Left lung (tissue), 4 donors: ENCODE measurements at regions not wholly inside any gene's neighbourhood (a gene's known extent, or its start where the extent isn't known, plus 50 kb on each side); places are given as distances from the start of the nearest gene placed in this dataset.

Experiments used
- ATAC-seq: fragments of 200-7000 bp; cut with Tn5 transposase; one replicate; pipeline ENCODE4 v1.9.1; 2020; ENCODE audit warnings: moderate library complexity
- DNase-seq, 4 donors: peaks; one replicate each; pipeline ENCODE4 v3.0.0-alpha.2; 2013 to 2020
- H3K27ac ChIP-seq, 2 donors: fragments of 200-600 bp; sonication (generic) in 1 of 2; one replicate each; pipeline versions ENCODE4 v1.5.0 to v1.8.0; 2020 to 2021
- H3K27me3 ChIP-seq, 2 donors: fragments of 200-600 bp; sonication (generic) in 1 of 2; one replicate each; pipeline versions ENCODE4 v1.5.0 to v1.8.0; 2020 to 2021
- H3K36me3 ChIP-seq, 2 donors: fragments of 200-600 bp; sonication (generic) in 1 of 2; one replicate each; pipeline versions ENCODE4 v1.5.0 to v1.8.0; 2020 to 2021
- H3K4me1 ChIP-seq, 2 donors: fragments of 200-600 bp; one replicate each; pipeline ENCODE4 v1.8.0; 2021
- H3K4me3 ChIP-seq, 2 donors: fragments of 200-600 bp; sonication (generic) in 1 of 2; one replicate each; pipeline versions ENCODE4 v1.5.0 to v1.8.0; 2020 to 2021; ENCODE audit warnings: mild to moderate bottlenecking in 1 of 2
- H3K9me3 ChIP-seq, 2 donors: fragments of 200-600 bp; sonication (generic) in 1 of 2; one replicate each; pipeline versions ENCODE4 v1.5.0 to v1.8.0; 2020 to 2021
- intact Hi-C, 2 donors: fragments of 100-400 bp; cut with DNase I; formaldehyde crosslinking; loops; one replicate each; pipeline versions ENCODE4 v1.11.2 to v1.14.2; 2022
- TF ChIP-seq, protein P1 (sequence below), 2 donors: fragments of 200-600 bp; sonication (generic) in 1 of 2; IDR thresholded peaks; one replicate each; pipeline versions ENCODE4 v1.5.0 to v1.8.0; 2021; ENCODE audit warnings: antibody characterized with exemption in 2 of 2
- donor health status: DM: no; HTN: yes; CAD: no.
- donor health status: DM: no; HTN: no; CAD: no.

DNA sequence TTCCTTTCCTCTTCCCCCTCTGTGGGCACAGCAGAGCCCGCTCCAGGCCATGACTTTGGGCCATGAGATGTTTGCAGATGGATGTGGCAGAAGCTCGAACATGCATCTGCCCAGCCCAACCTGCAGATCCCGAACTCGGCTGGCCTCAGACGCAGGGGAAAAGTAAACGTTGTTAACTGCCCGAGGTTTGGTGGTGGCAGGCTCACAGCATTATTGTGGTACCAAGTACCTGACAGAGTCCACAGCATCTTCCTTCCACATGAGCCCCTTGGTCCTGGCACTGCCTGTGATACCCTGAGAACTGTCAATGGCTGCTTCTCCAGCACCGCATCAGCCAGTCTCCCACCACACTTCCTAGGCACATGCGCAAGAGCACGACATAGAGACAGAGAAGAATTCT, 424.3 kb downstream of the OCA2 start:
- no peaks in the 10 kb centered on the region for H3K36me3 ChIP-seq
- no peaks in the 10 kb centered on the region for H3K27me3 ChIP-seq
- TF ChIP-seq, protein P1, sequence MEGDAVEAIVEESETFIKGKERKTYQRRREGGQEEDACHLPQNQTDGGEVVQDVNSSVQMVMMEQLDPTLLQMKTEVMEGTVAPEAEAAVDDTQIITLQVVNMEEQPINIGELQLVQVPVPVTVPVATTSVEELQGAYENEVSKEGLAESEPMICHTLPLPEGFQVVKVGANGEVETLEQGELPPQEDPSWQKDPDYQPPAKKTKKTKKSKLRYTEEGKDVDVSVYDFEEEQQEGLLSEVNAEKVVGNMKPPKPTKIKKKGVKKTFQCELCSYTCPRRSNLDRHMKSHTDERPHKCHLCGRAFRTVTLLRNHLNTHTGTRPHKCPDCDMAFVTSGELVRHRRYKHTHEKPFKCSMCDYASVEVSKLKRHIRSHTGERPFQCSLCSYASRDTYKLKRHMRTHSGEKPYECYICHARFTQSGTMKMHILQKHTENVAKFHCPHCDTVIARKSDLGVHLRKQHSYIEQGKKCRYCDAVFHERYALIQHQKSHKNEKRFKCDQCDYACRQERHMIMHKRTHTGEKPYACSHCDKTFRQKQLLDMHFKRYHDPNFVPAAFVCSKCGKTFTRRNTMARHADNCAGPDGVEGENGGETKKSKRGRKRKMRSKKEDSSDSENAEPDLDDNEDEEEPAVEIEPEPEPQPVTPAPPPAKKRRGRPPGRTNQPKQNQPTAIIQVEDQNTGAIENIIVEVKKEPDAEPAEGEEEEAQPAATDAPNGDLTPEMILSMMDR (IDR thresholded peaks at IDR 0.05) = no peak
- H3K4me3 ChIP-seq = no peak overlapping the region
- ATAC-seq (no peak), DNase-seq (no peak)
- no peaks in the 10 kb centered on the region for H3K4me1 ChIP-seq
- no peak overlapping the region for H3K27ac ChIP-seq
- peaks cover 0 to 3% of the 10 kb centered on the region in 2 donors for H3K9me3 ChIP-seq
- intact Hi-C loops = no loop called here

DNA sequence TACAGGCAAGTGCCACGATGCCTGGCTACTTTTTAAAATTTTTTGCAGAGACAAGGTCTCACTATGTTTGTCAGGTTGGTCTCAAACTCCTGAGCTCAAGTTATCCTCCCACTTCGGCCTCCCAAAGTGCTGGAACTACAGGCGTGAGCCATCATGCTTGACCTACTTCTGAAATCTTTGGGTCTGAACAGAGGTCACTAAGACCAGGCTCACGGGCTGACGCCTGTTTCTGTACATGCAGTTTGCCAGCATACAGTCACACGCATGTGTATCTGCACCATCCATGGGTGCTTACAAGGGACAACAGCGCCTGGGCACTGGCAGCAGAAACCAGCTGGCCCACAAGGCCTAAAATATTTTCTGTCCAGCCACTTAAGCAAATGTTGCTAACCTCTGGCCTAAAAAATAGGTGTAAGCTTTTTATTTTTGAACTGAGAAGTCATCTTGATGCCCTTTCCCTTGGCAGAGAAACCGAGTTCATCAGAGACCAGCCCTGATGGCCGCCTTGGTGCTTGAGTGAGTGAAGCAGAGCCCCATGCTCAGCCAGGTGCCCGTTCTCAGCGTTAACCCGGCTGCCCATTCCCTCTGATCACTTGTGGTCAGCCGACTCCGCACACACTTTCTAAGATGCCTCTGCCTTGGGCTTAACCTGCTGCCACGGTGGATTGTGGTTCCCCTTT, 425.2 kb downstream of the OCA2 start:
- TF ChIP-seq, protein P1 (IDR thresholded peaks at IDR 0.05) = no peak
- H3K27me3 ChIP-seq = no peaks in the 10 kb centered on the region

DNA sequence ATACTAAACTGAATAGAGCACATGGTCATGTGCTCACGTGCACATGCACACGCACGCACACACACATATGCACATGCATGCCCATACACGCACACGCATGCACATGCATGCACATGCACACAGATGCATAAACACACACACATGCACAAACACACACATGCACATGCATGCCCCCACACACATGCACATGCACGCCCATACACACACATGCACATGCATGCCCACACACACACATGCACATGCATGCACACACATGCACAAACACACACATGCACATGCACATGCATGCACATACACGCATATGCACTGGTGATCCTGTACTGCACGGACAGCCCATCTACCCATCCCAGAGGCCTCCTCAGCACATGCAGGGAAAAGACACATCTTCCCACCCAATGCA, 426.6 kb downstream of the OCA2 start:
- TF ChIP-seq, protein P1 (IDR thresholded peaks at IDR 0.05) = no peak
- H3K4me1 ChIP-seq = no peaks in the 10 kb centered on the region
- DNase-seq (no peak), ATAC-seq (no peak)
- intact Hi-C loops = no loop called here
- no peak overlapping the region for H3K27ac ChIP-seq
- H3K27me3 ChIP-seq = no peaks in the 10 kb centered on the region
- H3K4me3 ChIP-seq = no peak overlapping the region
- no peaks in the 10 kb centered on the region for H3K36me3 ChIP-seq
- H3K9me3 ChIP-seq = peaks cover 0 to 3% of the 10 kb centered on the region in 2 donors

More for the DNA sequence above, 425.2 kb downstream of the OCA2 start:
- Histone ChIP-seq H3K4me1 (no peaks in the 10 kb centered on the region), H3K9me3 (peaks cover 0 to 3% of the 10 kb centered on the region in 2 donors), H3K27ac (no peak overlapping the region), H3K36me3 (no peaks in the 10 kb centered on the region), H3K4me3 (no peak overlapping the region)
- ATAC-seq = no peak
- no peak for DNase-seq
- intact Hi-C loops = no loop called here

DNA sequence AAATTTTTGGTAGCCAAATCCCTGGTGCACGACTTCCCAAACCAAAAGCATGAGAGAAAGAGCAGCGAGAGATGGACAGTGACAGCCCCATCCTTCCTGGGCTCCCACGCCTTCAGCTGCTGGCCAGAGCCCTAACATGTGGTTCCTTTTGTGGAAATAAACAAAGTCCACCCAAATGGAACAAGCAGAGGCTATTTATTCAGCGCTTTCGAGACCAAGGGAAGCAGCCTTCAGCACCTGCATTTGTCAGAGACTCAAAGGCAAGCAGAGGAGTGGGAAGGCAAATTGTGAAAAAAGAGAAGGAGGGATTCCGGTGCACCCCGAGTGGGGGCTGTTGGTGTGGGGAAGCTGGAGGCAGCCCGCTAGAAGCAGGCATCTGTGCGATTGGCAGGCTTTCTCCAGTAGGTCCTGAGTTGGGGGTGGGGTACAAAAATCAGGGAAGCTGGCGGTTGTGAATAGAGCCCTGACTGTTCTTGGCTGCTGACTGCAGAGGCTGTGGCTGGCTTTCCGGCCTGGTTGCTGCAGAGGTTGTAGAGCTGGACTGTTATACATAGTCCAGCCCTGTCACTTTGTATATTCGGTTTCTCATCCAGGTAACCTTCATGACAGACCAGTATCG, 427.2 kb downstream of the OCA2 start:
- no peaks in the 10 kb centered on the region for H3K27me3 ChIP-seq
- TF ChIP-seq, protein P1 (IDR thresholded peaks at IDR 0.05) = no peak
- H3K4me1 ChIP-seq = no peaks in the 10 kb centered on the region
- no peak overlapping the region for H3K4me3 ChIP-seq
- DNase-seq (peak in 1 of 4 donors; percentile 21), ATAC-seq (no peak)
- H3K36me3 ChIP-seq = no peaks in the 10 kb centered on the region
- intact Hi-C loops = no loop called here
- H3K27ac ChIP-seq = no peak overlapping the region
- H3K9me3 ChIP-seq = peaks cover 0 to 3% of the 10 kb centered on the region in 2 donors

DNA sequence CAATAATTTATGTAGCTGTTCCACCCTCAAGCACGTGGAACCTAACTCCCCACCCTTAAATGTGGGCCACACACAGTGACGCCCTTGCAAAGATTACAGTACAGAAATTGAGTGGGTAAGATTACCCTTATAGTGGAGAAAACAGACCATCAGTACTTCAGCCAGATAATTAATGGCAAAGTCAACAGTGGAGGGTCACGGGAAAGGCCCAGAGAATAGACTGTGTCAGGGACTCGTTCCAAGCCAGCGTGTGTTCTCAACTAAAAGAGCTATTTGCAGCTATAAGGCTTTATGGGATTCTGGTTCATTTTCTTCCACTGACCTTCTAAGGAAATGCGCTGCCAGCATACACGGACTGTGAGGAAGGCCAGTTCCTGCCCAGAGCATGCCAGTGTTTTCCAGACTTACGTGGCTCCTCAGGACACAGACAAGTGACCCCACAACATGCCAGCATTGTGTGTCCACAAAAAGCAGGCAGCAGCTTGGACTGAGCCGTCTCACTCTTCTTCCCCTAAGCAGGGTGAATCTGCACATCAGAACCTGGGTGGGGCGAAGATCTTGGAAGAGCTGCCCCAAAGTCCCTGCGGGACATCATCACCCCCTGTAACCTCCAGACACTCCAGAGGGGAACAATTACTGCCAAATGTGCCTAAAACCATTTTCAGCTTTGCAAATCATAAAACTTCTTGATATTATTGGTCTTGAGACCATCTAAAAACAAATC, 428.5 kb downstream of the OCA2 start:
- Histone ChIP-seq H3K27ac (no peak overlapping the region), H3K36me3 (no peaks in the 10 kb centered on the region), H3K4me3 (no peak overlapping the region), H3K9me3 (peaks cover 0 to 3% of the 10 kb centered on the region in 2 donors), H3K27me3 (no peaks in the 10 kb centered on the region), H3K4me1 (no peaks in the 10 kb centered on the region)
- ATAC-seq (no peak), DNase-seq (peak in 1 of 4 donors; percentile 70)
- intact Hi-C loops = no loop called here
- TF ChIP-seq, protein P1 (IDR thresholded peaks at IDR 0.05) = no peak
